Stimulated activated CD4-positive, alpha-beta T cell treated with anti-CD3 and anti-CD28 coated beads, Interleukin-4, amount 100 ng/mL, for 48 hours (primary cell): ENCODE measurements at regions not wholly inside any gene's neighbourhood (a gene's known extent, or its start where the extent isn't known, plus 50 kb on each side); places are given as distances from the start of the nearest gene placed in this dataset.
"Not testable (repeated sequence)": the region's sequence is repeated elsewhere in the genome, so short reads cannot be mapped to it uniquely, and the experiment has no call there.

Experiments
- DNase-seq, 2 donors: peaks; one replicate each; pipeline ENCODE4 v3.0.0-alpha.2; 2020; ENCODE audit warnings: low read depth in 2 of 2

DNA sequence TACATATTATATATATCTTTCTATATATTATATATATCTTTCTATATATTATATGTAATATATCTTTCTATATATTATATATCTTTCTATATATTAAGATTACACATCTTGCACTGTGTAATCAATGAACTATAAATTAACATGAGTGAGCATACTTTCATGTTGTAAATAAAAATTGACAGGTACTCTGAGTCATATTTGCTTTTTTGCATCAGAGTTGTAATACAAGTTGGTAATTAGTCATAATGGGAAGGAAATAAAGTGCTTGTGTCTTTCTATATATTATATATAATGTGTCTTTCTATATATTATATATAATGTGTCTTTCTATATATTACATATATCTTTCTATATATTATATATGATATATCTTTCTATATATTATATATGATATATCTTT is 172.5 kb upstream of the MAGI2 start:
- not testable (repeated sequence) for DNase-seq

DNA sequence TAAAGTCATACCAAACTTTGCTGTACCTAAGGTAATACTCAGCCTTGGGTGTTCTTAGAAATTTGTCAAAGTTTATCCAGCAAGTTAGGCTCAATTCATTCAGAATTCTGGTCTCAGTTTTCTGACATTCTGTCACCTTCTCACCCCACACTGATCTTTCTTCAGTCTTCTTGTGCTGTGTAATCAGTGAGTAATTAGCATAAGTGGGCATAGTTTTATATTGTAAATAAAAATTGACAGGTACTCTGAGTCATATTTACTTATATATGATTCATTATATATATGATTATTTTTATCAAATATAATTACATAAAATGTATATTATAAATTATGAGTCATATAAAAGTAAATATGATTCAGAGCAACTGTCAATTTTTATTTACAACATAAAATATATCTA is 170.9 kb upstream of the MAGI2 start:
- no peak for DNase-seq

DNA sequence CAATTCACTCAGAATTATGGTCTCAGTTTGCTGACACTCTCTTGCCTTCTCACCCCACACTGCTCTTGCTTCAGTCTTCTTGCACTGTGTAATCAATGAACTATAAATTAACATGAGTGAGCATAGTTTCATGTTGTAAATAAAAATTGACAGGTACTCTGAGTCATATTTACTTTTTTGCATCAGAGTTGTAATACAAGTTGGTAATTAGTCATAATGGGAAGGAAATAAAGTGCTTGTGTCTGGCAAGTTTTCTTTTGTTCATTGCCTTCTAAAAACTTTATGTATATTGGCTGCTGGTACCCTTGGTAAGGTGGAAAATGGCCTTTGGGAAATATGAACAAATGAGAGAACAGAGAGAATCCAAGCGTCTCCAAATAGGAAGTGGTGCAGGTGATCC is 169.3 kb upstream of the MAGI2 start:
- no peak for DNase-seq

DNA sequence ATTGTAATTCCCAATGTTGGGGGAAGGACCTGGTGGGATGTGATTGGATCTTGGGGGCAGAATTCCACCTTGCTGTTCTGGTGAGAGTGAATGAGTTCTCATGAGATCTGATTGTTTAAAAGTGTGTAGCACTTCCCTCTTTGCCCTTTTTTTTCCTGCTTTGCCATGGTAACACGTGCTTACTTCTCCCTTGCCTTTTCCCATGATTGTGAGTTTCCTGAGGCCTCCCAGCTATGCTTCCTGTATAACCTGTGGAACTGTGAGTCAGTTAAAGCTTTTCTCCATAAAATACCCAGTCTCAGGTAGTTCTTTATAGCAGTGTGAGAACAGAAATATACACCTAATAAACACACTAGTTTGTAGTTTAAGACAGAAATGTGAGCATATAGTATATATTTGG is 166.8 kb upstream of the MAGI2 start:
- no peak for DNase-seq

DNA sequence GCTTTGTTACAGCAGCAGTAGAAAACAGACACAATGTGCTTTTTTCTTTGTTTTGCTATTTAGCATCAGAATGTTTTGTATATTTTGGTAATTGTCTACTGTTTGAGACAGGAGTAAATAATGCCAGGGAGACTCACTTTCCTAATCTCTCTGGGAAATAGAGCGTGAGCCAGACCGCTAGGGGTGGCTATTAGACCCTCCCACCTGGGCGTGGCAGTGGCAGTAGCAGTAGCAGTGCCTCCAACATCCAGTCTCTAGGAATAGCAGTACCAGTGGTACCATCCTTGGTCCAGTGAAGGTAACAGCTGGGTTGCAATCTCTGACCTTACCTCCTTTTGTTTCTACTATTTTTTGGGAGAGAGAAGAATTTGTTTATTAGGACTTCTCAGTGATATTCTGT is 165.7 kb upstream of the MAGI2 start:
- no peak for DNase-seq

DNA sequence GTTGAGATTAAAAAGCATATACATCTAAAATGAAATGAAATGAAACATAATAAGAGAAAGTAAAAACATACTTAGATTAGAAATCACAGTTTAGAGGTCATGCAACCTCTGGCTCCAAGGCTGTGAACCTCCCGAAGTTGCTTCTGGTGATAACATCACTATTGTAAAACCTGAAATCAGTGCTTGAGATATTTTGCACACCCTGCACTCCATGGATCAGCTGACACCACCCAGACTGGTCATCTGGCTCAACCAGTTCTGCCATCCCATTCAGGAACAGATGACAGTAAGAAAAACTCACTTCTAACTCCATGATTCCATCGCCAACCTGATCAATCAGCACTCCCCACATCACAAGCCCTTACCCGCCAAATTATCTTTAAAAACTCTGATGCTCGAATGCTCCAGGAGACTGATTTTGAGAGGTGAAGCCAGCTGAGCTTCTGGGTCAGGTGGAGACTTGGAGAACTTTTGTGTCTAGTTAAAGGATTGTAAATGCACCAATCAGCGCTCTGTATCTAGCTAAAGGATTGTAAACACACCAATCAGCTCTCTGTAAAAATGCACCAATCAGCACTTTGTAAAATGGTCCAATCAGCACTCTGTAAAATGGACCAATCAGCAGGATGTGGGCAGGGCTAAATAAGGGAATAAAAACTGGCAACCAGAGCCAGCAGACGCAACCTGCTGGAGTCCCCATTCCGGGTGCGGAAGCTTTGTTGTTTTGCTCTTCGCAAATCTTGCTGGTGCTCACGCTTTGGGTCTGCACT is 162.6 kb upstream of the MAGI2 start:
- no peak for DNase-seq

DNA sequence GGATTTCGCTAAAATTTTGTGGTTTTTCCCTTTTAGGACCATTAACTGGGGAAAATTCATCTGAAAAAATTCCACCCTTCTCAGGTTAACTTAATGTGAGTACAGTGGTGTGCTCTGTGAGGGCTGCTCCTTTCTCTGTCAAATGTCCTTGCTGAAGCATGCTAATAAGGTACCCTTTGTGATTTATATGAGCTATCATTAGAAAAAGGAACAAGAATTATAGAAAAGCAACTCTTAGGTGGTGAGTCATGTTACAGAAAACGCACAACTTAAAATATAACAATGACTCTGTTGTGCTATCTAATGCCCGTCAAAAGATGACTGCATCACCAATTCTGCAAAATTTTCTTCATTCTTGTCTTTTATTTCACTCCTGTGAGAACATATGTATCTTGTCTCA is 162.0 kb upstream of the MAGI2 start:
- no peak for DNase-seq

DNA sequence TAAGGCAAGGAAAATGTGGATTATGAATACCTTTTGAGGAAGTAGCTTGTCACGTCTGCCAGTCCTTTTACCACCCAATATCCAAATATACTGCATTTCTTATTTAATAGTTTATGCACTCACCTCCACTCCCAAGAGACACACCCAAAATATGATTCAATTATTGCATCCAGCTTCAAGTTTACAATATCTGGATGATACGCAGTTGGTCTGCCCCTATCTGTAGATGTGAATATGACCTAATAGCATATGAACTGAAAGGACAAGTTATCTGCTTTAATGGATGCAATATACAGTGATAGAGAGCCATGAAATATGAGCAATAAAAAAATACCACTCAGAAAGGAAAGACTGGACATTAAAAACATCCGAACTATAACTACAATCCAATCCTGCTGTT is 159.4 kb upstream of the MAGI2 start:
- DNase-seq, result no peak

DNA sequence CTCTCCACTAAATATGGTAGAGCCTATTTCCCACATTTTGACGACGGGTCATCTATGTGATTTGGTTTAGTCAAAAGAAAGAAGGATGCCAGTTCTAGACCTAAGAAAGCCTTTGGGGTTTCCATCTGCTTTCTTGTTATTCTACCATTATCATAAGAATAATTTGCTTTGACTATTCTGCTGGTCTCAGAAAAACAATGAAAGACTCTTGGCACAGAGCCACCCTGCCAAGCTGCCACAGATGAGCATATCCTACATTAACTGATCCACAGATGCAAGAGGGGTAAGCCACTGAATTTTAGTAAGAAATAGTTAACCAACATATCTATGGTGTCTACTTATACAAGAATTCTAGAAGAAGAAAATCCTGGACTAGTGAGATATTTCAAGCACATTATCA is 158.6 kb upstream of the MAGI2 start:
- no peak for DNase-seq

DNA sequence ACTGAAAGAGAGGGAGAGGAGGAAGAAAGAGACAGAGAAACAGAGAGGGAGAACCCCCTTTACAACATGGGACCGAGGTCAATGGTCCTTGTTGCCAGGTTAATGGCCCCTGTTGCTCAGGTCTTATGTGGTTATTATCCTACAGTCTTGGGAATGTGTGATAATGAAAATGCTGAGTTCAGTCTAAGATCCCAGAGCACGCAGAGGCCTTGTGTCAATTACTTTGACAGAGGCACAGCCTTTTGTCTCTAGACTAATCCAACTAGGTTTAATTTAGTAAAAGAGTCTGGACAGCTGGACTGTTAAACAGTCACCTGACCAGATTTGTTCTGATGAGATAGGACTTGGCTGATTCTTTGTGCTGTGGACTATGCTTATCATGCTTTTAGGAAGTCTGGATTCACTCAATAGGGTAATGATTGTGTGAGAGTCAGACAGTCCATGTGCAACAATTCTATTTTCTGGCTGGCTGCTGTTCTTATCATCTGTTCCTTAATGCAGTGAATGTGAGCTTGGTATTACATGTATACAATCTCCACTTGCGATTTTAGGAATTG is 157.4 kb upstream of the MAGI2 start:
- DNase-seq, result no peak

DNA sequence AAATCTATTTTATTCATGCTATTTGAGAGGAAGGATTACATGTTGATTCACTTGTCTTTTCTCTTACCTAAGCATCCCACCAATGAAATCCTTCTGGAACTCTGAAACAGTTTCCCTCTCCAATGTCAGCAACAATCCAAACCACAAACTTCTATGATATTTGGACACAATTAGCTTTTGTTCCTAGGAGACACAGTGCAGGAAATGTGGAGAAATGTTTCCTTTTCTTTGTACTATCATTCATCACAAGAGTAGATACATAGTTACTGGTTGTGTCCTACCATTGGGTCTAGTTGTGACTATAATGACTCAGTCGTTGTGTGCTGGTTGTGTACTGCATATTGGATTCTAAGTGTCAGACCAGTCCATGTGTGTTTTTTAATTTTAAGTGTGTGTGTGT is 156.8 kb upstream of the MAGI2 start:
- DNase-seq, result no peak

DNA sequence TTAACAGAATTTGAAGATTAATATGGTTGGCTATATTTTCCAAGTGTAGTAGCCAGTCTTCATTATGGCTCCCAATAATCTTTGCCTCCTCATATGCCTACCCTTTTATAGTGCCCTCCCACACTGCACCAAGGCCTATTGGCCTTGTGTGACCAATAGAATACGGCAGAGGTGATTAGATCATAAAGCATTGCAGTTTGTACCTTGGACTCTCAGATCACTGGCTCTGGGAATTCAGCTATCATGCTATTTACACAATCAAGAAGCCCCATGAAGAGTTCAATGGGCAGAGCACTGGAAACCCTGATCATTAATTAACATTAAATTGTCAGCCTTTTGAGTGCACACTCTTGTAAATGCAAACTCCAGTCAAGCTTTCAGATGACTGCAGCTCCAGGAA is 154.5 kb upstream of the MAGI2 start:
- DNase-seq, result no peak

DNA sequence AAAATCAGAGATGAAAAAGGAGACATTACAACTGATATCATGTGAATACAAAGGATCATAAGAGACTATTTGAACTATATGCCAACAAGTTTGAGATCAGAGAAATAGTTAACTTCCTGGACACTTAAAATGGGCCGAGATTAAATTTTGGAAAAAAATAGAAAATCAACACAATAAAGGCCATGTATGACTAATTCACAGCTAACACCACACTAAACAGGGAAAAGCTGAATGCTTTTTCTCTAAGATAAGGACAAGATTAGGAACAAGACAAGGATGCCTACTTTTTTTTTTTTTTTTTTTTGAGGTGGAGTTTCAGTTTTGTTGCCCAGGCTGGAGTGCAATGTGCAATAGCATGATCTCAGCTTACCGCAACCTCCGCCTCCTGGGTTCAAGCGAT is 151.4 kb upstream of the MAGI2 start:
- no peak for DNase-seq

DNA sequence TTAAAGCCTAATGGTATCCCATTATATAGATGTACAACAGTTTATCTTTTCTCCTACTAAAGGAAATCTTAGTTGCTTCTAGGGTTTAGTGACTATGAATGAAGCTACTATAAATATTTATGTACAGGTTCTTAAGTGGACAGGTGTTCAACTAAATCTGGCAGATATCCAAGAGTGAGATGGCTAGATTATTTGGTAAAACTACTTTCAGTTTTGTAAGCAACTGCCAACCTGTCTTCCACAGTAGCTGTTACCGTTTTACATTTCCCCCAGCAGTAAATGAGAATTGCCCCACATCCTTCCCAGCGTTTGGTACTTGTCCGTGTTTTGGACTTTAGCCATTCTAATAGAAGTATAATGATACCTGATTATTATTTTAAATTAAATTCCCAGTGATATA is 144.9 kb upstream of the MAGI2 start:
- DNase-seq, result no peak

DNA sequence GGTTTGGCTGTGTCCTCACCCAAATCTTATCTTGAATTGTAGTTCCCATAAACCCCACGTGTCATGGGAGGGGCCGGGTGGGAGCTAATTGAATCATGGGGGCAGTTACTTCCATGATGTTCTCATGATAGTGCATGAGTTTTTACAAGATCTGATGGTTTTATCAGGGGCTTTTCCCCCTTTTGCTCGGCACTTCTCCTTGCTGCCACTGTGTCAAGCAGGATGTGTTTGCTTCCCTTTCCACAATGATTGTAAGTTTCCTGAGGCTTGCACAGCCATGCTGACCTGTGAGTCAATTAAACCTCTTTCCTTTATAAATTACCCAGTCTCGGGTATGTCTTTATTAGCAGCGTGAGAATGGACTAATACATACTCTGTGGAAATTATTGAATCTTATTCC is 141.2 kb upstream of the MAGI2 start:
- DNase-seq, result not testable (repeated sequence)

DNA sequence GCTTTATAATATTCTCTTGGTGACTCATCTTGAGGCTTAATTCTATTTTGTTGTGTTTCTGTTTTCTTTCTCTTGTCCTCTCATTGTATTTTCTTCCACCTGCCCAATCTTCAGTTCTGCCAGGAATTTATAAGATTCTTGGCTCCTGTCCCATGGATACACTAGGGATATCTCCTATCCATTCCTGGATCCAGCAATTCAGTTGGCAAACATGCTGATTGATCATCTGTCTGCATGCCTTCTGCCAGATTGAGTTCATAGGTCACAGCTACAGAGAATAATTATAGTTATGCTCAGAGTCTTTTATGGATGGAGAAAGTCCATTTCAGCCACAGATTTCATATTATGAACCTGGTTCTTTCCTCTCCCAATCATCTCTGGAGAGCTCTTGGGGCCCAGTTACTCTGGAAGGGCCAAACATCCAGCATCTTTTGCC is 140.4 kb upstream of the MAGI2 start:
- no peak for DNase-seq

DNA sequence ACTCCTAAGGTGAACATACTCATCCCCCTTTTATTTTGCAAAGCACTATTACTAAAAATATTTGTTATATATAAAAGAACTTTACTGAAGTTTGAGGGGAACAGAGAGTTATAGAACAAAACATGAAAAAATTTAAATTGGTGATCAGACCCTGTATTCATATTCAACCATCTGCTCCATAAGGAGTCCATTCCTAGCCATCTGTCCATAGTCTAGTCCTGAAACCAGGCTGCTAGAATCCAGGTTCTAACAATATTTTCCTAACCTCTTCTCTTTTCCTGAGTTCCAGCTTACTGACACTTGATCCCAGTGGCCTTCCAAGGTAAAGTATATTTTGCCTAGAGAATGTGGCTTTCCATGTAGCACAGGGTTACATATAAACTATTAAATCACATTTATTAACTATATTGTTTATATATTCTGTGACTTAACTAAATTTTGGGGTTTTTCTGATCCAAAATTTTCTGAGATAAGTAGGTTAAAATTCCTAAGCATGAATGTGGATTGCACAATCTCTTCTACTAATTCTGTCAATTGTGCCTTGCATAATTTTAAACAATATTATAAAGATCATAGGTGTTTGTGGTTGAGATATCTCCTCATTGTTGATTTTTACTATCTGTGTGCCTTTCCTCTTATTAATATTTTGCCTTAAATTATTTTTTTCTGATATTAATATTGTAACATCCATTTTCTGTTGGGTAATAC is 137.6 kb upstream of the MAGI2 start:
- DNase-seq, result no peak

DNA sequence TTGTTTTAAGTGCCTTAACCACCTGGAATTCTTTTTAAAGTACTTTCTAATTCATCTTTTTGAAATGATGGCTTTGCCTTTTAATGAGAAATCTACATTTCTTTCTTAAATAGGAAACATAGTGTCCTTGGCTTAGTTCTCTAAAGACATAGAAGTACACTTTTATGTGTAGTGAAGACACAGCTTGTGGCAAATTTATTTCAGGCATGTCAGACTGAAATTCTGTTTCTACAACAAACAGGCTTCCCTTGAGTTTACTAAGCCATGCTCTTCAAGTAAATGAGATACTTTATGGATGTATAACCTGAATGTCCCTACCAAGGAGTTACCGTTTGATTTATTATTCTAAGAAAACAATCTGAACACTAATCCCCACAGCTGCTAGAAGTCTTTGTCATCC is 136.9 kb upstream of the MAGI2 start:
- no peak for DNase-seq

DNA sequence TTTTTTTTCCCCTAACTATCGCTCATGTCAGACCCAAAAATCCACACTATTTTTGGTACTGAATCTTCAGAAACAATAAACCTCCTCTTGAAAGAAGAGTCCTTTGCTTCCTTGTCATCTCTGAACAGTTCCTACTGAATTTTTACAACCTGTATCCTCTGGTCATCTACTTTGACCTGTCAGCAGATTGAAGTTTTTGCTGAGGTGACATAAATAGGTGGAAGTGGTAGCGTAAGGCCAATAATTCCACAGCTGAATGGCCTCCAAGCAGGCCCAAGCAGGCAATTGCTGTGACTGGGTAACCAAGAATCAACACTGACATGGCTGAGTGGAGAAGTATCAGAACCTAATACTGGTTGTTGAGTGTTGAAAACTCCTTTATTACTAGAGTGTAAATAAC is 117.4 kb upstream of the MAGI2 start:
- no peak for DNase-seq

DNA sequence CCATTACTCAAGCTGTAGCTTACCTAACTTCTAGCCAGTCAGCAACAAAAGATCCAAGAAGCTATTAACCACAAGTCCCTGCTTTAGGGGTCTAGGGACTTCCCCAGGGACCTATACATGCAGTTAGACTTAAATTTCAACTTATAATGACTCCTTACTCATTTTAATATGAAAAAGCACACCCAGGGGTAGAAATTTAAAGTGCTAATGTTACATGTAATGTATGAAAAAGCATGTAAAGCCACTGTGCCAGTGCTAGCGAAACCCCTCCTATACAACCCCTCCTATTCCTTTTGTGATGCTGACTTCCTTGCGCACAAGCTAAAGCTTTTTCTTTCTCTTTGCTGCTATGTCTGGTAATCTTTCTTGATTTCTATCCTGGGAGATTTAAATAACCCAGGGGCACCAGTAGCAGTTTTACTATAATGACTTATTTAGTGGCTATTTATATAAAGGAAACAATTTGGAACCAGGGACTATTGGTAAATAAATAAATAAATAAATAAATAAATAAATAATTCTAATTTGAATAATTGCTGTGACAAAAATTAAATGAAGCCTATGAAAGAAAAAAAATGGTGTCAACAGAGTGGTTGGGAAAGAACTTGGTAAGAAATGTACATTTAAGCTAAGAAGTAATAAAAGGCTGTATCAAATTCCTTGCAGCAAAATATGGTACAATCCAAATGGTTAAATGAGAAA is 110.5 kb upstream of the MAGI2 start:
- DNase-seq, result no peak

DNA sequence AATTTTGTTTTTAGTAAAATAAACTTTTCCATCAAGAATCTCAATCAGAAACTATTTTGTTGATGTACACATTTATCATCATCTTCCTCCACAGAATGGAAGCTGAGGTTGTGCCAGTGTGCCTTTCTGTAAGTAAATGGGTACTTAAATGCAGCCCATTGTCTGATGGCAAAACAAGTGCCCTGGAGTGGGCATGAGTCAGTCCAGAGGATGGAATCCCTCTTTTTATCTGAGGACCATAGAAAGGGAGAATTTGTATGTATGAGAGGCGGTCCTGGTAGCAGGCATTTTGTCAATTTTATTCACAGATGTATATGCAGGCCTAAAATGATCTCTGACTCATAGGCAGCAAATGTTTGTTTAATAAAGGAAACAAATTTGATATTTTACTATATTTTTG is 102.1 kb upstream of the MAGI2 start:
- DNase-seq, result no peak

DNA sequence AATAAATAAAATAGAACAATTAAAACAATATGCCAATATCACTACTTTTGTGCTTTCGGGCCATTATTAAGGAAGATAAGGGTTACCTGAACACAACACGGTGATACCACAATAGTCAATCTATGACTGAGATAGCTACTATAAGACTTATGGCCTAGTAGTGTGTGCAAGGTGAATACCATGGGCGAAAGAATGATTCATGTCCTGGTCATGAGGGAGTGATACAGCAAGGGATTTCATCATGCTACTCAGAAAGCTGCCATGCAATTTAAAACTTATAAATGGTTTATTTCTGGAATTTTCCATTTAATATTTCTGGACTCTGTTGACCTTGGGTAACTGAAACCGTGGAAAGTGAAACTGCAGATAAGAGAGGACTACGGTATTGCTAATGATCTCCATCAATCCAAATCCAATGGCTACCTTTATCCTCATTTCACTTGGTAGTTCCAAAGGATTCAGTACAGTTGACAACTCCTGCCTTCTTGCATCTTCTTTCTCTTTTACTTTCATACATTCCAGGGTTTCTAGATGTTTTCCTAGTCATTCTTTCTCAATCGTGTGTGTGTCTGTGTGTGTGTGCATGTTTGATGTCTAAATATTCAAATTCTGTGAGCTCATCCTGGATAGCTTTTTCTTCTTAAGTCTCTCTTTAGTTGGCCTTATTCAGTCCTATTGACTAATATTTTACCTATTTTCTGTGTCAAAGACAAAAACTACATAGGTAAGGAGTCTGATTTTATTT is 100.5 kb upstream of the MAGI2 start:
- no peak for DNase-seq
